Activated CD4-positive, alpha-beta T cell treated with anti-CD3 and anti-CD28 coated beads for 36 hours (primary cell): ENCODE measurements at regions not wholly inside any gene's neighbourhood (a gene's known extent, or its start where the extent isn't known, plus 50 kb on each side); places are given as distances from the start of the nearest gene placed in this dataset.
A peak's percentile ranks its signal among the peaks of the same experiment; 100 is the strongest.

ENCODE experiments used
- ATAC-seq: fragments of 200-7000 bp; cut with Tn5 transposase; one replicate; pipeline ENCODE4 v1.10.0; 2021; ENCODE audit warnings: mild to moderate bottlenecking, moderate library complexity
- CTCF ChIA-PET: fragments of 350-600 bp; sonication (Branson Sonifier 250); formaldehyde crosslinking; loops from one replicate; lab custom pipeline; 2021; ENCODE audit warnings: antibody characterized with exemption; lab: Charles Lee
- POLR2A ChIA-PET: fragments of 350-600 bp; sonication (Branson Sonifier 250); formaldehyde crosslinking; loops from one replicate; lab custom pipeline; 2021; ENCODE audit warnings: antibody characterized with exemption, inconsistent platforms; lab: Charles Lee
- DNase-seq: peaks from one replicate; pipeline ENCODE4 v3.0.0-alpha.2; 2020
- H3K27ac Mint-ChIP-seq: one replicate; pipeline ENCODE4 v1.8.0; 2021; ENCODE audit warnings: mixed read lengths
- H3K27me3 Mint-ChIP-seq: one replicate; pipeline ENCODE4 v1.8.0; 2021; ENCODE audit warnings: mixed read lengths
- H3K36me3 Mint-ChIP-seq: one replicate; pipeline ENCODE4 v1.8.0; 2021; ENCODE audit warnings: low read depth, mixed read lengths
- H3K4me1 Mint-ChIP-seq: one replicate; pipeline ENCODE4 v1.8.0; 2021; ENCODE audit warnings: mixed read lengths
- H3K4me3 Mint-ChIP-seq: one replicate; pipeline ENCODE4 v1.8.0; 2021; ENCODE audit warnings: mild to moderate bottlenecking, moderate library complexity, mixed read lengths
- H3K9me3 Mint-ChIP-seq: one replicate; pipeline ENCODE4 v1.8.0; 2021; ENCODE audit warnings: low read depth, mixed read lengths
- intact Hi-C, 2 experiments: fragments of 100-400 bp; cut with DNase I in 1 of 2; cut with micrococcal nuclease in 1 of 2; formaldehyde crosslinking; loops; one replicate each; pipeline versions ENCODE4 v1.14.2 to v1.15.1; 2022 to 2024; cut with DNase I, micrococcal nuclease

- Mint-ChIP-seq H3K9me3 (no peaks in the 10 kb centered on the region), H3K4me3 (no peak overlapping the region), H3K4me1 (peaks cover 19% of the 10 kb centered on the region), H3K27me3 (peaks cover 13% of the 10 kb centered on the region), H3K27ac (peak overlapping the region; percentile 61), H3K36me3 (no peaks in the 10 kb centered on the region)
- intact Hi-C loops: loop anchor here in 1 of 2 experiments (5.0 kb wide), 2 partner anchors 125 to 205 kb away; no protein-coding TSS in a partner anchor
- ChIA-PET CTCF (interaction anchor here (0.8 to 1.0 kb wide), 2 partner anchors 35 to 152 kb away, joined by 3 read pairs; no protein-coding TSS in a partner anchor), POLR2A (no interaction called here)
- ATAC-seq (peak; percentile 37), DNase-seq (peak; percentile 45)
Measured at GRCh38 chr14:105861985-105862465, 335.6 kb downstream of the TMEM121 start.

GRCh38 chr14:105862581-105863239, 336.3 kb downstream of the TMEM121 start:
- ATAC-seq (no peak), DNase-seq (peak; percentile 3)
- Mint-ChIP-seq H3K27ac (peak overlapping the region; percentile 6), H3K4me1 (peaks cover 19% of the 10 kb centered on the region), H3K4me3 (no peak overlapping the region), H3K9me3 (no peaks in the 10 kb centered on the region), H3K27me3 (peaks cover 13% of the 10 kb centered on the region), H3K36me3 (no peaks in the 10 kb centered on the region)
- ChIA-PET CTCF (no interaction called here), POLR2A (no interaction called here)
- intact Hi-C loops: loop anchor here in 1 of 2 experiments (5.0 kb wide), 2 partner anchors 125 to 205 kb away; no protein-coding TSS in a partner anchor

GRCh38 chr14:105863296-105864108, 337.1 kb downstream of the TMEM121 start:
- Mint-ChIP-seq H3K9me3 (no peaks in the 10 kb centered on the region), H3K4me1 (peaks cover 19% of the 10 kb centered on the region), H3K27me3 (peaks cover 13% of the 10 kb centered on the region), H3K4me3 (no peak overlapping the region), H3K27ac (no peak overlapping the region), H3K36me3 (no peaks in the 10 kb centered on the region)
- ATAC-seq (no peak), DNase-seq (peak; percentile 2)
- intact Hi-C loops: loop anchor here in 1 of 2 experiments (5.0 kb wide), 2 partner anchors 124 to 204 kb away; no protein-coding TSS in a partner anchor
- CTCF ChIA-PET: no interaction called here
- POLR2A ChIA-PET: no interaction called here

GRCh38 chr14:105864116-105864515, 337.7 kb downstream of the TMEM121 start:
- ChIA-PET CTCF (no interaction called here), POLR2A (no interaction called here)
- H3K27me3 Mint-ChIP-seq: peaks cover 13% of the 10 kb centered on the region
- H3K27ac Mint-ChIP-seq: no peak overlapping the region
- no peaks in the 10 kb centered on the region for H3K36me3 Mint-ChIP-seq
- DNase-seq (peak; percentile 1), ATAC-seq (no peak)
- H3K4me1 Mint-ChIP-seq: peaks cover 19% of the 10 kb centered on the region
- intact Hi-C loops: loop anchor here in 1 of 2 experiments (5.0 kb wide), 2 partner anchors 123 to 203 kb away; no protein-coding TSS in a partner anchor
- no peaks in the 10 kb centered on the region for H3K9me3 Mint-ChIP-seq
- no peak overlapping the region for H3K4me3 Mint-ChIP-seq

- DNase-seq (peak; percentile 2), ATAC-seq (no peak)
- H3K27me3 Mint-ChIP-seq: peaks cover 13% of the 10 kb centered on the region
- H3K9me3 Mint-ChIP-seq: no peaks in the 10 kb centered on the region
- no peak overlapping the region for H3K4me3 Mint-ChIP-seq
- H3K36me3 Mint-ChIP-seq: no peaks in the 10 kb centered on the region
- CTCF ChIA-PET: no interaction called here
- POLR2A ChIA-PET: no interaction called here
- no peak overlapping the region for H3K27ac Mint-ChIP-seq
- intact Hi-C loops: loop anchor here in 1 of 2 experiments (5.0 kb wide), 2 partner anchors 123 to 203 kb away; no protein-coding TSS in a partner anchor
- peaks cover 19% of the 10 kb centered on the region for H3K4me1 Mint-ChIP-seq
Measured at GRCh38 chr14:105864651-105865265, 338.4 kb downstream of the TMEM121 start.

- POLR2A ChIA-PET: no interaction called here
- no peak for ATAC-seq
- peak; percentile 5 for DNase-seq
- no peak overlapping the region for H3K27ac Mint-ChIP-seq
- CTCF ChIA-PET: no interaction called here
- peaks cover 11% of the 10 kb centered on the region for H3K27me3 Mint-ChIP-seq
- intact Hi-C loops: no loop called here
- peaks cover 18% of the 10 kb centered on the region for H3K4me1 Mint-ChIP-seq
- H3K36me3 Mint-ChIP-seq: no peaks in the 10 kb centered on the region
- H3K9me3 Mint-ChIP-seq: no peaks in the 10 kb centered on the region
- H3K4me3 Mint-ChIP-seq: no peak overlapping the region
Measured at GRCh38 chr14:105865266-105865903, 339.0 kb downstream of the TMEM121 start.

DNA sequence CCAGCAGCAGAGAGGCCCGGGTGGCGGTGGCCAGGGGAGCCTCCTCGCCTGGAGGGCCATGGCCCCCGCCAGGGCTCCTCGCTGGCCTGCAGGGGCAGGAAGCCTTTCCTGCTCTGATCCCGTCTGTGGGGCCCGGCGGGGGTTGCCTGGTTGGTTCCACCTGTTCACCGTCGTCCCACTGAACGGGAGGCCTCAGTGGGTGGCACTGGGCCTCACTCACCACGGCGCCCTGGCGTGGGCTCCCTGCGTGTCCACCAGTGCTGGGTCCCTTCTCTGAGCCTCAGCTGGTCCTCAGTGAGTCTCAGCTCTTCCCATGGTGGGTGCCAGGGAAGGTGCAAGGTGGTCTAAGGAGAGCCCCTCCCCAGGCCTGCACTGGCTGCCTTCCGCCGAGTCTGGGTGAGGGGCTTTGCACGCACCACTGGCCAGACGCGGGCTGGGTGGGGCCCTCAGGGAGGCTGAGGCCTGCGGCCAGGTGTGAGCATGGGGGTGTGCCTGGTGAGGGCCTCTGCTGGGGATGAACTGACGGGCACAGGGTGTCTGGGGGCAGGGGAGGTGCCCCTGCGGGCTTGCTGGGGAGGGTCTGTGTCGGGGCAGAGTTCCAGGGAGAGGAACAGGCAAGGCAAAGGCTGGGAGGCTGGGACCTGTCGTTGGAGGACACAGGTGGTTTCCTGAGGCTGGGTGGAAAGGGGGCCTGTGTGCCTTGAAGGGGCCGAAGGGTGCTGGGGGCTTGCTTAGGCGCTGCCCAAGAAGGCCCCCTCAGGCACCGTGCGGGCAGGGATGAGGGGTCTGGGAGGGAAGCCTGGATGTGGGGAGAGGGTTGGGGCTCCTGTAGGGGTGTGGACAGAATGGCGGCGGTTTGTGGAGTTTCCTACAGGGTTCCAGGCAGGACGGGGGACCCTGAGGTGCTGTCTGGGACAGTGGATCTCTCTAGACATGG, 339.8 kb downstream of the TMEM121 start:
- Mint-ChIP-seq H3K27ac (no peak overlapping the region), H3K4me3 (no peak overlapping the region), H3K36me3 (no peaks in the 10 kb centered on the region), H3K27me3 (peaks cover 9% of the 10 kb centered on the region), H3K9me3 (no peaks in the 10 kb centered on the region), H3K4me1 (peaks cover 13% of the 10 kb centered on the region)
- no peak for ATAC-seq
- intact Hi-C loops: no loop called here
- ChIA-PET POLR2A (no interaction called here), CTCF (no interaction called here)
- peak; percentile 1 for DNase-seq

GRCh38 chr14:105866841-105867321, 340.5 kb downstream of the TMEM121 start:
- Mint-ChIP-seq H3K36me3 (no peaks in the 10 kb centered on the region), H3K4me1 (peaks cover 8% of the 10 kb centered on the region), H3K27me3 (peaks cover 9% of the 10 kb centered on the region), H3K4me3 (no peak overlapping the region), H3K9me3 (no peaks in the 10 kb centered on the region), H3K27ac (no peak overlapping the region)
- ATAC-seq (no peak), DNase-seq (peak; percentile 3)
- intact Hi-C loops: no loop called here
- CTCF ChIA-PET: no interaction called here
- POLR2A ChIA-PET: no interaction called here

GRCh38 chr14:105867961-105868599, 341.7 kb downstream of the TMEM121 start:
- intact Hi-C loops: no loop called here
- H3K9me3 Mint-ChIP-seq: no peaks in the 10 kb centered on the region
- H3K4me1 Mint-ChIP-seq: no peaks in the 10 kb centered on the region
- CTCF ChIA-PET: no interaction called here
- no peak overlapping the region for H3K27ac Mint-ChIP-seq
- peaks cover 3% of the 10 kb centered on the region for H3K27me3 Mint-ChIP-seq
- POLR2A ChIA-PET: no interaction called here
- H3K36me3 Mint-ChIP-seq: no peaks in the 10 kb centered on the region
- no peak for DNase-seq
- H3K4me3 Mint-ChIP-seq: no peak overlapping the region
- ATAC-seq: no peak

GRCh38 chr14:105871590-105871989, 345.2 kb downstream of the TMEM121 start:
- Mint-ChIP-seq H3K27ac (no peak overlapping the region), H3K9me3 (no peaks in the 10 kb centered on the region), H3K27me3 (peaks cover 9% of the 10 kb centered on the region), H3K4me1 (no peaks in the 10 kb centered on the region), H3K4me3 (no peak overlapping the region), H3K36me3 (no peaks in the 10 kb centered on the region)
- ATAC-seq (no peak), DNase-seq (no peak)
- CTCF ChIA-PET: interaction anchor here (0.6 kb wide), 2 partner anchors 961 to 1486 kb away, joined by 3 to 4 read pairs; no protein-coding TSS in a partner anchor
- intact Hi-C loops: no loop called here
- POLR2A ChIA-PET: no interaction called here
